ENCODE measurements at regions not wholly inside any gene's neighbourhood (a gene's known extent, or its start where the extent isn't known, plus 50 kb on each side); places are given as distances from the start of the nearest gene placed in this dataset.

DNA sequence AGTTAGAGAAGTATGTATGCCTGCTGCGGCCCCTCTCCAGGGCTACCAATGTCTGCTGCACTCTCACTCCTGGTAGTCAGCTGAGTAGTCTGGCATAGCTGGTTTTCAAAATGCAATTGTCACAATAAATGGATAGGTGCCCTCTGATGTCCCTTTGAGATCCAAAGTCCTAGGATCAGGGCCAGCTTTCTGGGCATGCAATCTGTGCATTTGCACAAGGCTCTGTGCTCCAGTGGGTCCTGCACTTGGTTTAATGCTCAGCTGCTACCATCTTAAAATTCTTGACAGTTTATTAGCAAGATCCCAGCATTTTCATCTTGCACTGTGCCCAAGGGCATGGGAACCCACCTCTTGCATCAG lies 233.8 kb downstream of the LTN1 start:
- intact Hi-C loops (cut with micrococcal nuclease), result no loop called here
- Histone ChIP-seq H3K79me2 (ENCODE audit: control insufficient read depth, insufficient read depth, low read length) (no peaks in the 10 kb centered on the region), H2AFZ (ENCODE audit: low read depth, low read length) (no peak overlapping the region), H3K4me3 (replicated peaks in 1 of 3; ENCODE audit: insufficient read depth in 1 of 3, low read depth in 1 of 3, low read length in 3 of 3) (no peak overlapping the region), H3K9ac (replicated peaks; ENCODE audit: extremely low read depth, insufficient read depth, low read length) (no peak overlapping the region), H3K4me2 (ENCODE audit: insufficient read depth, low read length) (no peak overlapping the region), H3K9me1 (replicated peaks; ENCODE audit: control insufficient read depth, extremely low read depth, insufficient read depth, low read length) (no peaks in the 10 kb centered on the region), H3K27me3 (ENCODE audit: control insufficient read depth in 2 of 2, insufficient read depth in 2 of 2, low read length in 2 of 2) (no peaks in the 10 kb centered on the region), H3K9me3 (replicated peaks; ENCODE audit: control insufficient read depth, insufficient read depth, low read length) (no peaks in the 10 kb centered on the region), H3K36me3 (ENCODE audit: control insufficient read depth in 2 of 2, extremely low read depth in 1 of 2, insufficient read depth in 2 of 2, low read length in 2 of 2) (no peaks in the 10 kb centered on the region), H3K27ac (ENCODE audit: insufficient read depth, low read depth, low read length) (no peak overlapping the region), H3K4me1 (ENCODE audit: control insufficient read depth, extremely low read depth, insufficient read depth, low read length) (no peaks in the 10 kb centered on the region), H4K20me1 (replicated peaks; ENCODE audit: control insufficient read depth, extremely low read depth, insufficient read depth, low read length) (no peaks in the 10 kb centered on the region)
- dilution Hi-C loops (cut with MboI; ENCODE audit: extremely low pct_ligation_motif_present, low sequenced_read_pairs), result no loop called here
- TF ChIP-seq FOS (IDR thresholded peaks at IDR 0.05; ENCODE audit: borderline replicate concordance, insufficient read depth, low read length) (no peak), EZH2 (IDR thresholded peaks at IDR 0.05; ENCODE audit: borderline replicate concordance, low read depth, low read length, severe bottlenecking) (no peak), JUN (IDR thresholded peaks at IDR 0.05; ENCODE audit: borderline replicate concordance, insufficient read depth, insufficient read length, low read depth) (no peak), POLR2AphosphoS5 (IDR thresholded peaks at IDR 0.05; ENCODE audit: insufficient read depth, low read depth, low read length) (no peak), POLR2A (IDR thresholded peaks at IDR 0.05; ENCODE audit: low read depth, low read length) (no peak), MYC (IDR thresholded peaks at IDR 0.05; ENCODE audit: low read depth, low read length) (no peak), GATA2 (IDR thresholded peaks at IDR 0.05; ENCODE audit: insufficient read depth, insufficient read length, low read depth, low read length) (no peak)
- TF ChIP-seq, protein P1, sequence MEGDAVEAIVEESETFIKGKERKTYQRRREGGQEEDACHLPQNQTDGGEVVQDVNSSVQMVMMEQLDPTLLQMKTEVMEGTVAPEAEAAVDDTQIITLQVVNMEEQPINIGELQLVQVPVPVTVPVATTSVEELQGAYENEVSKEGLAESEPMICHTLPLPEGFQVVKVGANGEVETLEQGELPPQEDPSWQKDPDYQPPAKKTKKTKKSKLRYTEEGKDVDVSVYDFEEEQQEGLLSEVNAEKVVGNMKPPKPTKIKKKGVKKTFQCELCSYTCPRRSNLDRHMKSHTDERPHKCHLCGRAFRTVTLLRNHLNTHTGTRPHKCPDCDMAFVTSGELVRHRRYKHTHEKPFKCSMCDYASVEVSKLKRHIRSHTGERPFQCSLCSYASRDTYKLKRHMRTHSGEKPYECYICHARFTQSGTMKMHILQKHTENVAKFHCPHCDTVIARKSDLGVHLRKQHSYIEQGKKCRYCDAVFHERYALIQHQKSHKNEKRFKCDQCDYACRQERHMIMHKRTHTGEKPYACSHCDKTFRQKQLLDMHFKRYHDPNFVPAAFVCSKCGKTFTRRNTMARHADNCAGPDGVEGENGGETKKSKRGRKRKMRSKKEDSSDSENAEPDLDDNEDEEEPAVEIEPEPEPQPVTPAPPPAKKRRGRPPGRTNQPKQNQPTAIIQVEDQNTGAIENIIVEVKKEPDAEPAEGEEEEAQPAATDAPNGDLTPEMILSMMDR (IDR thresholded peaks at IDR 0.05; ENCODE audit: extremely low read depth in 1 of 2, insufficient read depth in 1 of 2, low read depth in 1 of 2, low read length in 2 of 2), result no peak
- CTCF ChIA-PET, result interaction anchor here (1.2 kb wide), 1 partner anchor 1943 kb away, joined by 3 read pairs; no protein-coding TSS in a partner anchor
- POLR2A ChIA-PET, result no interaction called here
- no TSS peak for BruUV-seq (replicated peaks)
- DNase-seq (ENCODE audit: low read depth, low spot score), result no peak
- FAIRE-seq, result no peak
